ENCODE measurements at regions not wholly inside any gene's neighbourhood (a gene's known extent, or its start where the extent isn't known, plus 50 kb on each side); places are given as distances from the start of the nearest gene placed in this dataset.
"Not testable (repeated sequence)": the region's sequence is repeated elsewhere in the genome, so short reads cannot be mapped to it uniquely, and the experiment has no call there.

DNA sequence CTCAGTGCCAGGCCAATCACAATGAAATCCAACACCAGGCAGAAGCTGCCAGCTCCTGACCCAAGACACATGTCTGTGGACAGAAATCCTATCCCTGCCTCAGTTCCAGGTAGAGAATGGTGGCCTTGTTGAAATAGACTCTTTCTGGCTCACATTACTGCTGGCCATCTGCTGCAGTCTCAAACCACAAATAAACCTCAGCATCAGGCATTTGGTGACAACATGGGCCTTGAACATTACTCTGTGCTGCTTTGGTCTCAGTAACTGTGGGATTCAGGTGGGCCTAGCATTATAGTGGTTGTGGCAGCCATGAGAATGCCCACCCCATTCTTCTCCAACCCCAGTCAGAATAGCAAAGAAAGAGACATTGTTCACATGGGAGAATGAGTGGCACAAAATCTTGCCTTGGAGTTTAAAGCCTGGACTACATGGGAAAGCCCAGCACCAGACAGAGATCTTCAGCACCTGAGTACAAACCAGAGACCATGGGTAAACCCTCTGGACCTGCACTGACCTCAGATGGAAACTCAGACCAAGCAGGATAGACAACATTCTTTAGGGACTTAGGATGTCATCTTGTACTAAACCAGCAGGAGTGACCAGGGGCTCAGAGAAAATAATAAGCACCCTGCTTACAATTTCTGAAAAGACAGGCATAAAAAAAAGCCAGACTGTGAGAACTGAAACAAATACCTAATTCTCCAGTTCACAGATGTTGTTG lies 50.4 kb upstream of the TRAM1L1 start:
- FAIRE-seq (no peak), DNase-seq (ENCODE audit: insufficient read length, low spot score) (no peak)
- TF ChIP-seq POLR2A (IDR thresholded peaks at IDR 0.05; ENCODE audit: low read depth, low read length): no peak

DNA sequence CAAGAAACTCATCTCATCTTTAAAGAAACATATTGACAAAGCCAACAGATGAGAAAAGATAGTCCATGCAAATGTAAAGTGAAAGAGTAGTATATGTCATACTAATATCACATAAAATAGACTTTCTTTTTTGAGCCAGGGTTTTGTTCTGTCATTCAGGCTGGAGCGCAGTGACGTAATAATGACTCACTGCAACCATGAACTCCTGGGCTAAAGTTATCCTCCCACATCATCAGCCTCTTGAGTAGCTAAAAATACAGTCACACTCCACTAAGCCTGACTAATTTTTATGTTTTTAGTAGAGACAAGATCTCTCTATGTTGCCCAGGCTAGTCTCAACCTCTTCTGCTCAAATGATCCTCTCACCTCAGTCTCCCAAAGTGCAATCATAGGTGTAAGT lies 51.8 kb upstream of the TRAM1L1 start:
- DNase-seq (ENCODE audit: insufficient read length, low spot score): peak; percentile 2
- no peak for TF ChIP-seq POLR2A (IDR thresholded peaks at IDR 0.05; ENCODE audit: low read depth, low read length)
- peak; percentile 58 for FAIRE-seq

DNA sequence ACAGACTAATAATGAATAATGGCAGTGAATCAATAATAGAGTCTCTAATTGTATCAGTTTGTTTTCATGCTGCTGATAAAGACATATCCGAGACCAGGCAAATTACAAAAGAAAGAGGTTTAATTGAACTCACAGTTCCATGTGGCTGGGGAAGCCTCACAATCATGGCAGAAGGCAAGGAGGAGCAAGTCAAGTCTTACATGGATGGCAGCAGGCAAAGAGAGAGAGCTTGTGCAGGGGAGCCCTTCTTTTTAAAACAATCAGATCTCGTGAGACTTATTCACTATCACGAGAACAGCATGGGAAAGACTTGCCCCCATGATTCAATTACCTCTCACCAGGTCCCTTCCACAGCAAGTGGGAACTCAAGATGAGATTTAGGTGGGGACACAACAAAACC lies 53.4 kb upstream of the TRAM1L1 start:
- not testable (repeated sequence) for FAIRE-seq; DNase-seq (ENCODE audit: insufficient read length, low spot score)

DNA sequence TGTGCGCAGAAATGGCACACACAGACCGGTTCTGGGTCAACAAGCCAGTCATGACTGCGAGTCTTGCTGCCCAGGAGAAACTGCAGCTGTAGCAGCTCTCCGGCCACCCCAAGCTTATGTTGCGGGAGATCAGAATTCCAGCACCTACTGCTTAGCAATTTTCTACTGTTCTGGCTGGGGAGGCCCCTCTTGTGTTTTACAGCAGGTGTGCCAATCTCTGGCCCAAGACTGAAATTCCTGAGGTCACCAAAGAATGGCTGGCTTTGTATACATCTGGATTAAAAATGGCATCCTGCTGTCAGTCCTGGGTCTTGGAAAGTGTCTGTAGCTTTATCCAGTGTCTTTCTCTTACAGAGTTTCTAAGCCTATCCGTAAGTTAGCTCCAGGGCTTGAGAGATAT lies 68.9 kb upstream of the TRAM1L1 start:
- no peak for FAIRE-seq
- no peak for TF ChIP-seq POLR2A (IDR thresholded peaks at IDR 0.05; ENCODE audit: low read depth, low read length)
- no peak for DNase-seq (ENCODE audit: insufficient read length, low spot score)

DNA sequence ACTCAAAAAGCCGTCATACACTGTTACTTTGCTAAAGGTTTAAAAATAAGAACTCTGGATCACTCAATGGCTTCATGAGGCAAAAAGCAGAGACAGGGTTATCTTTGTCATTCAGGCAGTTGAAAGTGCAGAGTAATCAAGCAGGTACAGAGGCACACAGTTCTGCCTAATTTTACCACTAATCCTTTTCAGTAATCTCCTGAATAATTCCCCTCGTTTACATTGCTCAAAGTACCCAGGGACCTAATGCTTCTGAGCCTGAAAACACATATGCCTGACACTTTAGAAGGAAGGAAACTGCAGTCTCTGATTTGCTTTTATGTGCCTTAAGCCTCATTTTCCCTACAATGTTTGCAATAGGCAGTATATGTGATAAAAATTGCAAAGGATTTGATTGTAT lies 71.4 kb upstream of the TRAM1L1 start:
- FAIRE-seq (no peak), DNase-seq (ENCODE audit: insufficient read length, low spot score) (no peak)
- TF ChIP-seq POLR2A (IDR thresholded peaks at IDR 0.05; ENCODE audit: low read depth, low read length): no peak

DNA sequence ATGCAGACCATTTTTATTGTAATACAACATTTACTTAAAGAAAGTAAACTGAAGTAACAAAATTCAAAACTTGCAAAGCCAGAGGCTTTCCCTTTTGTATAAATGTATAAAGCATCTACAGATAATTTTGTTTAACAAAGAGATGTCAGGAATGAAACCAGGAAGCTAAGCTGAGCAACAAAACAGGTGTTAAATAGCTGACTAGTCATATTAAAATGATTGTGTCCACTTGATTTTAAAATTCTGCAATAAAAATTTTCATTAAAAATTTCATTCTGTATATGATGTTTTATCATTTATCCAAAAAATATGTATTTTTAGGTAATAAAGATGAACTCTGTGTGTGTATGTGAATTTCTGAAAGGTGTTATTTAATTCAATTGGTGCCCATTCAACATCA lies 72.0 kb upstream of the TRAM1L1 start:
- no peak for TF ChIP-seq POLR2A (IDR thresholded peaks at IDR 0.05; ENCODE audit: low read depth, low read length)
- FAIRE-seq: no peak
- DNase-seq (ENCODE audit: insufficient read length, low spot score): no peak

DNA sequence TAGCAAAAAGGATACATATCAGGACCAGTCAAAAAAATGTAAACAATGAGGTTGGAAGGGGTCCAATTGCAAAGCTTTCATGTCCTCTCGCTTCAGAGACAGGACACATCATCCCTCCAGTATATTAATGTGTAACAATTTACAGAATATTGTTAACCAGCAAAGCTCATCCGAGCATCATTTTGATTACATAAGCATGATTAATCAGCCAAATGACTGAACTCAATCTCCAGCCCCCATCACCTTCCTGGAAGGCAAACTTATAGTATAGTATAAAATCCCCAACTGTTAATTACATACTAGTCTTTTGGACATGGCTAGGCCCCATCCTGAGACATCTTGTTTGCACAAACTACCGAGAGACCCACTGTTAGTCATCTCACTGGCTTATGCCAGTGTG lies 77.6 kb upstream of the TRAM1L1 start:
- DNase-seq (ENCODE audit: insufficient read length, low spot score): no peak
- no peak for FAIRE-seq
- no peak for TF ChIP-seq POLR2A (IDR thresholded peaks at IDR 0.05; ENCODE audit: low read depth, low read length)

DNA sequence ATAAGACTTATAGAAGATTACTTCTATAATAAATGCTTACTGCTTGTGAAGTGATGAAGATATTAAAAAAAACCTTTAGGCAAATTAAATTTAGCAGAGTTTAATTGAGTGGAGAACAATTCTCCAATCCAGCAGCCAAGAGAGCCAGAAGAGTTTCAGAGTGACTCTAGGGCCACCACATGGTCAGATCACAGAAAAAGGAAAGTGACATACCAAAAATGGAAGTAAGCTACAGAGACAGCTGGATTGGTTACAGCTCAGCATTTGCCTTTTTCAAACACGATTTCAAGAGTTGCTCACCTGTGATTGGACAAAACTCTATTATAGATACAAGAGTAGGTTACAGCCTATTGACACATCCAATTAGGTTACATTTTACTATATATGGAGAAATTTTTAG lies 79.0 kb upstream of the TRAM1L1 start:
- no peak for TF ChIP-seq POLR2A (IDR thresholded peaks at IDR 0.05; ENCODE audit: low read depth, low read length)
- no peak for FAIRE-seq
- no peak for DNase-seq (ENCODE audit: insufficient read length, low spot score)

DNA sequence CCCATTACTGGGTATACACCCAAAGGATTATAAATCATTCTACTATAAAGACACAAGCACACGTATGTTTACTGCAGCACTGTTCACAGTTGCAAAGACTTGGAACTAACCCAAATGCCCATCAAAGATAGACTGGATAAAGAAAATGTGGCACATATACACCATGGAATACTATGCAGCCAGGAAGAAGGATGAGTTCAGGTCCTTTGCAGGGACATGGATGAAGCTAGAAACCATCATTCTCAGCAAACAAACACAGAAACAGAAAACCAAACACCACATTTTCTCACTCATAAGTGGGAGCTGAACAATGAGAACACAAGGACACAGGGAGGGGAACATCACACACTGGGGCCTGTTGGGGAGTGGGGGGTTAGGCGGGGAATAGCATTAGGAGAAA lies 90.0 kb upstream of the TRAM1L1 start:
- not testable (repeated sequence) for FAIRE-seq; DNase-seq (ENCODE audit: insufficient read length, low spot score)

DNA sequence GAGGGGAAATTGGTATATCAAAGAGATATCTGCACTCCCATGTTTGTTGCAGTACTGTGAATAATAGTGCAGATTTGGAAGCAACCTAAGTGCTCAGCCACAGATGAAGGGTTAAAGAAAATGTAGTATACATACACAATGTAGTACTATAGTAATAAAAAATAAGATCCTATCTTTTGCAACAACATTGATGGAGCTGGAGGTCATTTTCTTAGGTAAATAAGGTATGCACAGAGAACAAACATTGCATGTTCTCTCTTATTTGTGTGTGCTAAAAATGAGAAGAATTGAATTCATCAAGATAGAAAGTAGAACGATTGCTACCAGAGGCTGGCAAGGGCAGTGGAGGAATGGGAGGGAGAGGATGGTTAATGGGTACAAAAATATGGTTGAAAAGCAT lies 117.9 kb upstream of the TRAM1L1 start:
- no peak for TF ChIP-seq POLR2A (IDR thresholded peaks at IDR 0.05; ENCODE audit: low read depth, low read length)
- FAIRE-seq (no peak), DNase-seq (ENCODE audit: insufficient read length, low spot score) (no peak)

DNA sequence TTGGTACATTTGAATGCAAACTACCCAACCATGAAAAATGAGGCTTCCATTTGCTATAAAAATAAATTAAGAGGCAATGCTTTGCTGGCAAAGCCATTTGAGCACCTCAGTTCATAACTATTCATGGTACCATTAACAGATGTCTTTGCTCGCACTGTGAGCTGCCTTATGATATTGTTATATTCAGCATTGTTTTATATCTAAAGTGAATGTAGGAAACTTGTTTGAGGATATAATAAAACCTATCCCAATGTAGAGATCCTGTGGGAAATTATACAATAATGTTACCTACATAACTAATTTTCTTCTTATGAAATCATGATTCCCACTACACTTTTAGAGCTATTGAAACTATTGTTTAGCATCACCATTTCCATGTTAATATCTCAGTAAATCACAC lies 125.2 kb upstream of the TRAM1L1 start:
- FAIRE-seq (no peak), DNase-seq (ENCODE audit: insufficient read length, low spot score) (no peak)
- no peak for TF ChIP-seq POLR2A (IDR thresholded peaks at IDR 0.05; ENCODE audit: low read depth, low read length)

DNA sequence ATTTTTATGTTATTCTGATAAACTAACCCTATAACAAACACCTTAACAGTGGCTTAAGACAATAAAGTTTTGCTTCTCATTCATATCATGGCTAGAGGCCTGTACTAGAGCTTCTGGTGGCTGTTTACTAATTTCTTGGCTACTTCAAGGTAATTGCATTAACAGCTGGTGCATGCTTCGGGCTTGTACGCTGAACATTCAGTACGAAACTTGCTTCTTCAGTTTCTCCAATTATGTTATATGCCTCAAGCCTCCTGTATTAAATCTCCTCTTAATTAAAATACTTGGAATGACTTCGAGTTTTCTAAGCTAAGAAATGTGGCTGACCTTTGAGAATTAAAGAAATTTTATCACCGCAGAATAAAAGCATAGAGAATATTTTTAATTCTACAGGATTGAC lies 138.9 kb upstream of the TRAM1L1 start:
- FAIRE-seq (no peak), DNase-seq (ENCODE audit: insufficient read length, low spot score) (no peak)

DNA sequence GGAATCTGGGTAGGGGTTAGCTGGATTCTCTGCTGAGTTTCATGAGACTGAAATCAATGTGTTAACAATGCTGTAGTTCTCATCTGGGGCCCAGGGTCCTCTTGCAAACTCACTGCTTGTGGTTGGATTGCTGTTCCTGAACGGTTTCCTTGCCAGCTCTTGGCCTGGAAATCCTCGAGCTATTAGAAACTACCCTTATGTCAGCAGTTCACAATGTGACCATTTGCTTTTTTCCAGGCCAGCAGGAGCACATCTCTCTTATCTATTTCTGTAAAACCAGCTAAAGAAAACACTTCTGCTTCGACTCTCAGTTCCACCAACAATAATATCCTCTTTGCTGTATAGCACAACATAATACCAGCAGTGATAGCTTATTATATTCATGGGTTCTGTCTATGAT lies 140.1 kb upstream of the TRAM1L1 start:
- DNase-seq (ENCODE audit: insufficient read length, low spot score) (no peak), FAIRE-seq (no peak)
- no peak for TF ChIP-seq POLR2A (IDR thresholded peaks at IDR 0.05; ENCODE audit: low read depth, low read length)

More for the DNA sequence above, 138.9 kb upstream of the TRAM1L1 start:
- no peak for TF ChIP-seq POLR2A (IDR thresholded peaks at IDR 0.05; ENCODE audit: low read depth, low read length)

DNA sequence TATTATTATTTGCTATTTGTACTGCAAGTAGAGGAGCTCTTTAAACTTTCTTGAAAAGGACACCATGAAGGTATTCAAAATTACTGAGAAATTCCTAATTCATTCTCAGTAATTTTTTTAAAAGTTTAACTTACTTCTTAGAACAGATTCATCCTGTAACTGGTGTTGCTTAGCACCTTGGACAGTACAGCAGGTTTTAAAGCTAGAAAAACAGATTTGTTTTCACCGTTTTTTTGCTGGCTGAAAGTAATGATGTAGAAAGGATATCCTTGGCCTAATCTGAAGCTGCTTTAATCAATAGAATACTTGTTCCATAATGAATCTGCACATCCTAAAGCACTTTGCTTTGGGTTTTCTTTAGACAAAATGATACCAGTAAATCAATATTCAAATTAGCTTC lies 142.5 kb upstream of the TRAM1L1 start:
- no peak for FAIRE-seq
- TF ChIP-seq POLR2A (IDR thresholded peaks at IDR 0.05; ENCODE audit: low read depth, low read length): no peak

DNA sequence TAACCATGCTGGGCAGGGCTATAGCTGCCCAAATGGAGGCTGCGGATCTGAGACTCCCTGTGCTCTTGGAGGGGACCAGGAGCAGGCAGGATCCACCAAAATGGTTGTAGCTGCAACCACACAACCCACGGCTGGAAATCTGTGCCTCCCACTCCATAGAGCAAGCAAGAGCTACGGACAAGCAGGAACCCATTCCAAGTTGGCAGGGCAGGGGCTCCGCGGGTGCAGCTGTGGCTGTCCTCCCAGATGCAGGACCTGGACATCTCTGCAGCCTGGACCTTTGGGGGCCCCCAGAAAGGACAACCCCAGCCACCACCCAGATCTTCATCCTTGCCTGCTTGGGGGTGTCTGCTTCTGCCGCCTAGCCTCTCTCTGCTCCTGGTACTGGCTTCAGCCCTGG lies 154.1 kb upstream of the TRAM1L1 start:
- TF ChIP-seq POLR2A (IDR thresholded peaks at IDR 0.05; ENCODE audit: low read depth, low read length): no peak
- FAIRE-seq (no peak), DNase-seq (ENCODE audit: insufficient read length, low spot score) (no peak)

More for the DNA sequence above, 142.5 kb upstream of the TRAM1L1 start:
- DNase-seq (ENCODE audit: insufficient read length, low spot score): no peak

DNA sequence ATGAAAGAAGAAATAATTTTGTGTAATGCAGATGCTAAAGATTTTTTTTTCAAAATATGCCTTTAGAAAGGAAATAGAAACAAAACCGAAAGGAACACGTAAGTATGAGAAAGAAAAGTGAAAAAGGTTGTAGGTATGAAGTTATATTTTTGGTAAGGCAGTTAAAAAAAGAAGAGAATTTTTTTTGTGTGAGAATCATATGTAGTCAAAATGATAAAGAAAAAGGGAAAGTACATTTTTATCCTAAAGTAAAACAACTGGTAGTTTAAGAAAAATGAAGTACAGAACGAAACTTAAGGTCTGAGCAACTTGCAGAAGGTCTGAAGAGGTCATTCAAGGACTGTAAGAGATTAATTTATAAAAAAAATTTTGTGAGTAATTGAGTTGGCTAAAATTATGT lies 164.0 kb upstream of the TRAM1L1 start:
- DNase-seq (ENCODE audit: insufficient read length, low spot score): no peak

More for the DNA sequence above, 164.0 kb upstream of the TRAM1L1 start:
- FAIRE-seq: no peak
- no peak for TF ChIP-seq POLR2A (IDR thresholded peaks at IDR 0.05; ENCODE audit: low read depth, low read length)
